NCI-H446 treated with DMSO at 0.1 percent for 48 hours (cell line): ENCODE measurements at regions not wholly inside any gene's neighbourhood (a gene's known extent, or its start where the extent isn't known, plus 50 kb on each side); places are given as distances from the start of the nearest gene placed in this dataset.
A peak's percentile ranks its signal among the peaks of the same experiment; 100 is the strongest.

Experiments
- DNase-seq: peaks from one replicate; lab custom pipeline; 2025; lab: John Stamatoyannopoulos, UW

GRCh38 chr1:229032375-229032774 lies 238.5 kb upstream of the RAB4A start:
- DNase-seq = no peak

GRCh38 chr1:229033480-229033879 lies 237.4 kb upstream of the RAB4A start:
- no peak for DNase-seq

- DNase-seq = no peak
Measured at GRCh38 chr1:229034342-229034741, 236.6 kb upstream of the RAB4A start.

GRCh38 chr1:229035054-229035747 lies 235.7 kb upstream of the RAB4A start:
- no peak for DNase-seq

GRCh38 chr1:229035748-229036082 lies 235.2 kb upstream of the RAB4A start:
- no peak for DNase-seq

DNA sequence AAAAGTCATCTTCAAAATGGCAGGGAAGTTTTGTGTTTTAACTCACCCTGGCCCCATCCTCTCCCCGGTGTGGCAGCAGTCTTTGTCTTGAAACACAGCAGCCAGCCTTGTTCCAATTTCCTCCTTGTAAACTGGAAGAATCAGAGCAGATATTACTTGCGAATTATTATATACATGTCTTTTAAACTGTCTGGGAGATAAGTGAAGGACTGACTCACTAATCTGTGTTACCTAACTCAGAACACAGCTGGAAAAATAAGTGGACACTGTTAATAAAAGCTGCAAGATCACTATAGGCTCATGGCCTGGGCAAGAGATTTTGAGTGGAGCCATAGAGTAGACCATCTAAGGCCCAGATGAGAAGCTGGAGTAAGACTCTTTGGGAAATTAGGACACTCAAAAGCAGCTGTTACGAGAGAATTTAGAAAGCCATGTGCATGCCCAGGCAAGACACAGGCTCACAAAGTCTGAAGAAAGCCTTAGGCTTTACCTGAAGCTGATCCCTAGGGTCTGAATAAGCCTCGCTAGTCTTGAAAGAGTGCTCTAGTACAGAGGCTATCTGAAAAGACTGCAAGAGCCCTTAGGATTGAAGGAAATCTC lies 233.0 kb upstream of the RAB4A start:
- DNase-seq = no peak

DNA sequence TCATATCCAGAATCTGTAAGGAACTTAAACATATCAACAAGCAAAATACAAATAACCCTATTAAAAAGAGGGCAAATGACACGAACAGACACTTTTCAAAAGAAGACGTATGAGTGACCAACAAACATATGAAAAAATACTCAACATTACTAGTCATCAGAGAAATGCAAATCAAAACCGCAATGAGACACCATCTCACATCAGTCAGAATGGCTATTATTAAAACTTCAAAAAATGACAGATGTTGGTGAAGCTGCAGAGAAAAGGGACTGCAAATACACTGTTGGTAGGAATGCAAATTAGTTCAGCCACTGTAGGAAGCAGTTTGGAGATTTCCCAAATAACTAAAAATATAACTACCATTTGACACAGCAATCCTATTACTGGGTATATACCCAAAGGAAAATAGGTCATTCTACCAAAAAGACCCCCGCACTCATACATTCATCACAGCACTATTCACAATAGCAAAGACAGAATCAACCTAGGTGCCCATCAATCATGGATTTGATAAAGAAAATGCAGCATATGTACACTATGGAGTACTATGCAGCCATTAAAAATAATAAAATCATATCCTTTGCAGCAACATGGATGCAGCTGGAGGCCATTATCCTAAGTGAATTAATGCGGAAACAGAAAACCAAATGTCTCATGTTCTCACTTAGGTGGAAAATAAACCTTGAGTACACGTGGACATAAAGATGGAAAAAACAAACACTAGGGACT lies 230.1 kb upstream of the RAB4A start:
- DNase-seq = no peak

DNA sequence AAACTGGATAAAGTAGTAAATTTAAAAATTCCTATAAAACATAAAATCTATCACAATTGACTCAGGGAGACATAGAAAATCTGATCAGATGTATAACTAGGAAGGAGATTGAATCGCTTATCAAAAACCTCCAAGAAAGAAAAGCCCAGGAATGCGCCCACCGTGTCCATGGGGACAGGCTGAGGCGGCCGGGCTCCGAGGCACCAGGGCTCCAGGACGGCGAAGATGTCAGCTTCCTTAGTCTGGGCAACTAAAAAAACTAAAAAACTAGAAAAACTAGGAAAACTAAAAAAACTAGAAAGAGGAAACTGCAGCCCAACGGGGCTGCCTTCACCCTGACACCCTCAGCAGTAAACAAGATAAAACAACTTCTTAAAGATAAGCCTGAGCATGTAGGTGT lies 229.0 kb upstream of the RAB4A start:
- DNase-seq = no peak

- no peak for DNase-seq
Measured at GRCh38 chr1:229042482-229042881, 228.4 kb upstream of the RAB4A start.

- DNase-seq = no peak
Measured at GRCh38 chr1:229043115-229043514, 227.8 kb upstream of the RAB4A start.

- DNase-seq = no peak
Measured at GRCh38 chr1:229046251-229046853, 224.6 kb upstream of the RAB4A start.

DNA sequence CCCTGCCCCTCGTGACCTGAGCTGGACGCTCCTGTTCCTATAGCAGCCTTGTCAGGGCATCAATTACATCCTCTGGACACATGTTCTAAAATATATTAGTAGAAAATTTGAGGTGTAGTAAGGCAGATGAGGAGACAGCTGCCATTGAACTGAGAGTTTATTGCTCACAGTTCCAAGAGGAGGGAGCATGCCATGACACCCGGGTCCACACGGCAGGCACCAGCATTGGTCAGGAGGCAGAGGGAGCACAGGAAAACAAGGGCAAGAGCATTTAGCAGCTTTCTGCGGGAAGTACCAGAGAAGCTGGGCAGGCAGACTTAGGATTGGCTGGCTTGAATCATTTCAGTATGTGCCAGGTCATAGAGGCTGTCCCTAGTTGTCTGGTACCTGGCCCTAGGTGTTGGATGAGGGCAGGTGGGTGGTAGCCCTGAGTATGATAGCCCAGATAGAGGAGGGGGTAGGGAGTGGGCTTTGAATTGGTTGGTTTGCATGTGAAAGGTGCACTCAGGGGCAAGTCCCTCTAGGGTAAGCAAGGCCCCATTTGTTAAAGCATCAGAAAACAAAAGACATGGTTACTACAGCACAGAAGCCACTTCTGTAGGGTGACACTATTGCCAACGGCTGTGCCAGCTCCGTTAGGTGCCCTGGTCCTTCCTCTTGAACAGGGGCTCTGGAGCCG lies 223.6 kb upstream of the RAB4A start:
- DNase-seq = no peak

GRCh38 chr1:229047840-229048620 lies 222.9 kb upstream of the RAB4A start:
- DNase-seq = no peak

- no peak for DNase-seq
Measured at GRCh38 chr1:229048896-229049295, 222.0 kb upstream of the RAB4A start.

DNA sequence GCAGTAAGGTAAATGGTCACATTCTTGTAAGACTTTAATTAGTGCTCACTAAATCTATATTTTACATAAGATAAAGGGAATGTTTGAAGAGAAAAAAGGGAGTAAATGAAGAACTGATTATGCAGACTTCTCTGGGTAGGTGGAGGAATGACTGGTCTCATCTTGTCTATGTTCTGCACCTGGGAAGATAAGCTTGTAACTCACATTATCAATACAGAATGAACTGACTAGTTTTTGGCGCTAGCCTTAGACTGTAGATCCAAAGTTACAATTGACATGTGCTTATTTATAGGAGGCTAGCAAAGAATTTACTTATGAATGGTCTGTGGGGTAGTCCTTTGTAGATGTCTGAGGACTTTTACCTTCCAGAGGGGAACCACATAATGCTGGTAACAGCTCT lies 214.9 kb upstream of the RAB4A start:
- no peak for DNase-seq

DNA sequence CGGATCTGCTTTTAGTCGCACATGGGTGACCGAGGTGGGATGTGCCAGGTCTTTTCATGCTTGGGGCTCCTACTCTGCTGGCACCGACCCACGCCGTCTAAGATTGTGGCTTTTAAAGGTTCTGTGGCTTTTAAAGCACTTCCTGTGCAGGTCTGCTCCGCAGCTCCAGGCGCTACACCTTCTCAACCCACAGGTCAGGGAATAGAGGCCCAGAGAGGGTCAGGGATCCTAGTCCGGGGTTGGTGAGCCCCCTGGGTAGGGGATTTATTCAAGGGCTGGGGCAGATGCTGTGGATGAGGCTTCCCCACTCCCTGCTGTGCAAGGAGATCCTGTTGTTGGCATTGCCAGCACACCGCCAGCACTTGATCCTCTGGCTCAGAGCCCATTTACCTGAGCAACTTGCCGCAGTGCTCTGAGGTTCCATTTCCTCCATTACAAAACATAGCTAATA lies 212.8 kb upstream of the RAB4A start:
- DNase-seq = peak; percentile 34

DNA sequence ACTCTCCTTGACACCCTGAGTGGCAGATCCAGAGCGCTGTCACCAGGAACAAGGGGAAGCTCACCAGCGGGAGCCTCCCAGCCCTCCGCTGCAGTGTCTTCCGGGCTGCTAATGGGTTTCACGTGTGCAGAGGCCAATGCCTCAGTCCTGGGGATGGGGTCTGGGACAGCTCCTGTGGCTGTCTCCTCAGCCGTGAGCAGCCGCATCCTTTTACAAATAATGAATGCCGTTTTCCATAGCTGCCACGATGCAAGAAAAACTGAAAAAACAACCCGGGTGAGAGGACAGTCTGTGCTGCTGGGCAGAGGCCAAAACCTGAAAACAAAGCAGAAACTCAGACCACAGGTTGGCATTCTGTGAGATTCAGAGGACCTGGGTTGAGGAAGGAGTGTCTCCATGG lies 212.2 kb upstream of the RAB4A start:
- peak; percentile 11 for DNase-seq

DNA sequence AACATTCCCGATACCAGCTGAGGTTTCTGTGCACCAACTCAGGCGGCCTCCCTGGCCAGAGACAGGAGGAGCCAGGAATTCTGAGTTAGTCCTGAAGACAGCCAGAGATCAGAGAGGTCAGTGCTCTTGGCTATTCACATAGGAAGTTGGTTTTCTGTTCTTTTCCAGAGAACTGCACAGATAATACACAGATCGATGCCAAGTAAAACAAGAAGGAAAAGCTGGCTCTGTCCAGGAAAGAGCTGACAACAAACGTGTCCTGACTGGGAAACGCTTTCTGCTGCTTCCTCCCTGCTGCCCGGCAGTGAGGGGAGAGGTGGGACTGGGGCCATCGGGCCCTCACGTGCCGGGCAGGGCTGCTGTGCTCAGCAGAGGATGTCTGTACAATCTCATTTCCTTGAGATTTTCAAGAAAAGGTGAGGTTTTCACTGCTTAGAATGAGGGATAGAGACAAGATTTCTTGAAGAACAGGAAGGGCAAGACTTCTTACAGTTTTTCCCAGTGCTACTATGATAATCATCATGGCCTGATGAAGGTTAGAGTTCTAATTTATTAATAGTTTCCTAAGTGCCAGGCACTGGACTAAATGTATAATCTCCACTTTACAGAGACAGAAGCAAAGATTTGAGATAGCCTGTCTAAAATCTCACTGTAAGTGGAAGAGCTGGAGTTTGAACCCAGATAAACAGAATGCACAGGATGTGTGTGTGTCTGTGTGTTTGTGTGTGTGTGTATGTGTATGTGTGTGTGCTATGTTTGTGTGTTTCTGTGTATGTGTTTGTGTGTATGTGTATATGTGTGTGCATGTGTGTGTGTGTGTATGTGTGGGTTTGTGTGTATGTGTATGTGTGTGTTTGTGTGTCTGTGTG lies 211.0 kb upstream of the RAB4A start:
- DNase-seq = no peak

DNA sequence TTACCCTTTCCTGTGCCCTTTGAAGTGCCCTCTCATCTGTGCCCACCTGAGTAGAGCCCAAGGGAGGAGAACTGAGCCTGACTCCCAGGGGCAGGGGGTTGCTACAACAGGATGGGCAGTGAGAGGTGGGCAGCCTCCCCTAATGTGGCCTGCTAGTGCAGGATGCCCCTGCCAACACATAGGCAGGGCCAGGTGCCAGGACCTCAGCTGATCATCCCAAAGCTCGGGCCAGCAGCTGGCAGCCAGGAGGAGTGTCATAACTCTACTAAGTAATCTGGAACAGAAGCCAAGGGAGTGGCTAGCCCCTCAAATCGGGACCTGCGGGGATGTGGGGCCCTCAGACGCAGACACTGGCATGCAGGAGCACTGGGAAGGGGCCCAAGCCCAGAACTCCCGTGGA lies 208.8 kb upstream of the RAB4A start:
- peak; percentile 58 for DNase-seq

DNA sequence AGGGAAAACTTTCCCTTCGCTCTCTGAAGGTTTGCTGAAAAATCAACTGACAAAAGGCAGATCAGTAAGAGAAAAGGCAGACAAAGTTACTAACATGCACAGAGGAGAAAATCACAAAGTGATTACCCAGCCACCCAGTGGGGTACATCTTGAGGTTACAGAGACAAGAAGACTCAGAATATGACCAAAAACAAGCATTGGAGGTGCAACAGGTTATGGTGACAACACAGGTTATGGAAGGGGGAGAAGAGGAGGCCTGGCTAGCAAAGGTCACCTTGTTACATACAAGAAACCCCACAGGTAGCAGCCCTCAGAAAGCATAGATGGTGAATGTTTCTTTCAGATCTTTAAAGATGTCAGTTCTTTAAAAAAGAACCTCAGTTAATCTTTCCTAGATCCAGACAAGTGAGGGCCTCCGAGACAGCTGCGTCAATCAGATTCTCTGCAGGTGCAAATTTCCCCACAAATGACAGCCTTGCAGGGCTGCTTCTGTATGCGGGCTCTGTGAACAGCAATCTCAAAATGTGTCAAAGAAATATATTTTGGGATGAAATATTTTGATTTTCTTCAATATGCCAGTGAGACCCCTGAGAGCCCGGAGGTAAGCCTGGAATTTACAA lies 207.6 kb upstream of the RAB4A start:
- DNase-seq = no peak
